Lower lobe of right lung (tissue), 2 donors: ENCODE measurements at regions not wholly inside any gene's neighbourhood (a gene's known extent, or its start where the extent isn't known, plus 50 kb on each side); places are given as distances from the start of the nearest gene placed in this dataset.

Source experiments
- ATAC-seq, 2 donors: fragments of 200-7000 bp; cut with Tn5 transposase; one replicate each; pipeline ENCODE4 v1.9.1; 2020 to 2022; ENCODE audit warnings: mild to moderate bottlenecking in 2 of 2, moderate library complexity in 2 of 2
- DNase-seq: peaks from one replicate; pipeline ENCODE4 v3.0.0-alpha.2; 2020
- H3K27ac ChIP-seq: fragments of 200-600 bp; one replicate; pipeline ENCODE4 v1.8.0; 2022
- H3K27me3 ChIP-seq: fragments of 200-600 bp; one replicate; pipeline ENCODE4 v1.8.0; 2022; ENCODE audit warnings: low read depth
- H3K36me3 ChIP-seq: fragments of 200-600 bp; one replicate; pipeline ENCODE4 v1.8.0; 2022; ENCODE audit warnings: mild to moderate bottlenecking
- H3K4me1 ChIP-seq: fragments of 200-600 bp; one replicate; pipeline ENCODE4 v1.8.0; 2022
- H3K4me3 ChIP-seq: fragments of 200-600 bp; one replicate; pipeline ENCODE4 v1.8.0; 2022; ENCODE audit warnings: mild to moderate bottlenecking
- H3K9me3 ChIP-seq: fragments of 200-600 bp; one replicate; pipeline ENCODE4 v1.8.0; 2022
- CTCF ChIP-seq: fragments of 200-600 bp; IDR thresholded peaks from one replicate; pipeline ENCODE4 v1.8.0; 2022; ENCODE audit warnings: antibody characterized with exemption, mild to moderate bottlenecking
- intact Hi-C: fragments of 100-400 bp; cut with DNase I; formaldehyde crosslinking; loops from one replicate; pipeline ENCODE4 v1.11.0; 2022
- donor health status: DM: no; HTN: yes; CAD: no; lungs with severe emphysema.

- H3K27ac ChIP-seq: no peak overlapping the region
- H3K9me3 ChIP-seq: no peaks in the 10 kb centered on the region
- intact Hi-C loops: no loop called here
These were observed 775.2 kb downstream of the C6orf118 start for GRCh38 chr6:164534070-164534766.

GRCh38 chr6:164533045-164533362, 776.4 kb downstream of the C6orf118 start:
- Histone ChIP-seq H3K9me3 (no peaks in the 10 kb centered on the region), H3K4me3 (no peak overlapping the region), H3K27ac (no peak overlapping the region), H3K27me3 (no peaks in the 10 kb centered on the region), H3K36me3 (no peaks in the 10 kb centered on the region), H3K4me1 (no peaks in the 10 kb centered on the region)
- intact Hi-C loops: no loop called here
- no peak for TF ChIP-seq CTCF
- DNase-seq: no peak
- ATAC-seq: no peak

More at GRCh38 chr6:164534070-164534766, 775.2 kb downstream of the C6orf118 start:
- Histone ChIP-seq H3K4me1 (no peaks in the 10 kb centered on the region), H3K36me3 (no peaks in the 10 kb centered on the region), H3K4me3 (no peak overlapping the region), H3K27me3 (no peaks in the 10 kb centered on the region)
- ATAC-seq (no peak), DNase-seq (no peak)
- no peak for TF ChIP-seq CTCF

GRCh38 chr6:164532198-164533044, 777.0 kb downstream of the C6orf118 start:
- Histone ChIP-seq H3K27ac (no peak overlapping the region), H3K36me3 (no peaks in the 10 kb centered on the region), H3K27me3 (no peaks in the 10 kb centered on the region), H3K4me3 (no peak overlapping the region), H3K9me3 (no peaks in the 10 kb centered on the region), H3K4me1 (no peaks in the 10 kb centered on the region)
- intact Hi-C loops: no loop called here
- ATAC-seq (no peak), DNase-seq (no peak)
- TF ChIP-seq CTCF: no peak

GRCh38 chr6:164531736-164532135, 777.7 kb downstream of the C6orf118 start:
- Histone ChIP-seq H3K27me3 (no peaks in the 10 kb centered on the region), H3K36me3 (no peaks in the 10 kb centered on the region), H3K4me3 (no peak overlapping the region), H3K4me1 (no peaks in the 10 kb centered on the region), H3K9me3 (no peaks in the 10 kb centered on the region), H3K27ac (no peak overlapping the region)
- ATAC-seq: no peak
- intact Hi-C loops: no loop called here
- DNase-seq: no peak
- no peak for TF ChIP-seq CTCF

GRCh38 chr6:164528539-164528938, 780.9 kb downstream of the C6orf118 start:
- Histone ChIP-seq H3K36me3 (no peaks in the 10 kb centered on the region), H3K4me1 (no peaks in the 10 kb centered on the region), H3K27me3 (no peaks in the 10 kb centered on the region), H3K9me3 (peaks cover 6% of the 10 kb centered on the region), H3K27ac (no peak overlapping the region), H3K4me3 (no peak overlapping the region)
- DNase-seq (no peak), ATAC-seq (no peak)
- intact Hi-C loops: no loop called here
- TF ChIP-seq CTCF: no peak
